Fibroblast of the aortic adventitia (primary cell): ENCODE measurements at regions not wholly inside any gene's neighbourhood (a gene's known extent, or its start where the extent isn't known, plus 50 kb on each side); places are given as distances from the start of the nearest gene placed in this dataset.
A peak's percentile ranks its signal among the peaks of the same experiment; 100 is the strongest.

Experiments used
- DNase-seq: peaks from one replicate; pipeline ENCODE4 v3.0.0-alpha.2; 2010; ENCODE audit warnings: low read depth
- H3K4me3 ChIP-seq: 2 replicates; pipeline ENCODE4 v1.5.1; 2011; ENCODE audit warnings: low read depth, mild to moderate bottlenecking, control low read depth, low read length, moderate library complexity
- TF ChIP-seq, protein P1 (sequence below): IDR thresholded peaks from 2 replicates; pipeline ENCODE4 v1.5.1; 2011; ENCODE audit warnings: mild to moderate bottlenecking, low read length, control low read depth, inconsistent platforms; ENCODE audit not compliant: insufficient read depth

DNA sequence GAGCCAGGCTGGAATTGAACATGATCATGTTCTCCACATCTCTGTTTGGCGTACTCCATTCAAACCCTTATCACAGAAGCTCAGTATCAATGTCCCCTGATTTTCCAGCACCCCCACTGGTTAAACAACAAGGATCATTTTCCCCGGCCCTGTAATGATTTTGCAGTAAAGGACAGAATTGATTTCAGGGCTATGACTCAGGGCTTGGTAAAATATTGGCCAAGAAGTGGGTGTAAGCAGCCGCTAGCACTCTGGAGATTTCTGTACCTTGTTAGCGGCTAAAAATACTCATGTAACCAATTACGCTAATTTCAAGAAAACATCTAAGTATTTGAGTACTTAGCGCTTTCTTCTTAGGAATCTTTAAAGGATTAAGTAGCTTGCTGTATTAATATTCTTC, 69.5 kb upstream of the FNDC3A start:
- H3K4me3 ChIP-seq = no peak overlapping the region
- no peak for DNase-seq
- TF ChIP-seq, protein P1, sequence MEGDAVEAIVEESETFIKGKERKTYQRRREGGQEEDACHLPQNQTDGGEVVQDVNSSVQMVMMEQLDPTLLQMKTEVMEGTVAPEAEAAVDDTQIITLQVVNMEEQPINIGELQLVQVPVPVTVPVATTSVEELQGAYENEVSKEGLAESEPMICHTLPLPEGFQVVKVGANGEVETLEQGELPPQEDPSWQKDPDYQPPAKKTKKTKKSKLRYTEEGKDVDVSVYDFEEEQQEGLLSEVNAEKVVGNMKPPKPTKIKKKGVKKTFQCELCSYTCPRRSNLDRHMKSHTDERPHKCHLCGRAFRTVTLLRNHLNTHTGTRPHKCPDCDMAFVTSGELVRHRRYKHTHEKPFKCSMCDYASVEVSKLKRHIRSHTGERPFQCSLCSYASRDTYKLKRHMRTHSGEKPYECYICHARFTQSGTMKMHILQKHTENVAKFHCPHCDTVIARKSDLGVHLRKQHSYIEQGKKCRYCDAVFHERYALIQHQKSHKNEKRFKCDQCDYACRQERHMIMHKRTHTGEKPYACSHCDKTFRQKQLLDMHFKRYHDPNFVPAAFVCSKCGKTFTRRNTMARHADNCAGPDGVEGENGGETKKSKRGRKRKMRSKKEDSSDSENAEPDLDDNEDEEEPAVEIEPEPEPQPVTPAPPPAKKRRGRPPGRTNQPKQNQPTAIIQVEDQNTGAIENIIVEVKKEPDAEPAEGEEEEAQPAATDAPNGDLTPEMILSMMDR = no peak

DNA sequence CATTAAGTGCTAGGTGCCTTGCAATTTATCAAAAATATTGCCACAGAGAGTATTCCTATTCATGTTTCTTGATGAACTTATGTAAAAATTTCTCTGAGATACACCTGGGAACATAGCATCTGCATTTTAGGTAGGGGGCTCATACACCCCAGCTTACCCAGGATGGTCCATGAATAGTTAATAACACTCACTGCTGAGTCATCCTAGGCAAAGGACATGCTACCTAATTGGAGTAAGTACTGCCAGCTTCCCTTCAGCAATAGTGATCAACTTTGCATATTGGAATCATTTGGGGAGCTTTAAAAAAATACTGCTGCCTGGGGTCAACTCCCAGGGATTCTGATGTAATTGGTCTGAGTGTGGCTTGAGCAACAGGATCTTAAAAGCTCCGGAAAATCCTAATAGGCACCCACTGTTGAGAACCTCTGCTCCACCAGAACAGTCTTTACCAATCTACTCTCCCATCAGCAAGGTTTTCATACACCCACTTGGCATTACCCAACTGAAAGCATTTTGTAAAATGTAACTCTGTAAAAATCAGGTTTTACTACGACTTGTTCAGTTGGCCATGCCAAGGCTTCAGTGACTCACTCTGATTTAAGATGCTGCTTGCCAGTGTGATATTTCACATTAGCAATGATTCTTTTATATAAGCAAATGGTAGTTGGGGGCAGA, 67.2 kb upstream of the FNDC3A start:
- peak; percentile 76 for DNase-seq
- no peak overlapping the region for H3K4me3 ChIP-seq
- TF ChIP-seq, protein P1 = no peak

DNA sequence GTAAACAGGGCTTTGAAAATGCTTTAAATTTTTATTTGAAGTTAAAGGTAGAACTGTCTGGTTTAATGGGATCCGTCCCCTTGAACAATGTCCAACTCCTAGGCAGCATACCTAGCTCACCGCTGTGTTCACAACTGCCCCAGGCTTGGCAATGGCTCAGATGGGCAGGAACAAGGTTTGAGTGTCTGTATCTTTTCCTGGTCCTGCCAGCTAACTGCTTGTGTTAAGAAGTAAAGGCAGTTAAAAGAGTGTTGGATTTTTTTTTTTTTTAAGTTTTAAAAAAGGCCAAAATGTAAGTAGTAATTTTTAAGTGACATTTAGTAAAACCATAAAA, 66.7 kb upstream of the FNDC3A start:
- no peak overlapping the region for H3K4me3 ChIP-seq
- TF ChIP-seq, protein P1 = no peak
- DNase-seq = no peak

DNA sequence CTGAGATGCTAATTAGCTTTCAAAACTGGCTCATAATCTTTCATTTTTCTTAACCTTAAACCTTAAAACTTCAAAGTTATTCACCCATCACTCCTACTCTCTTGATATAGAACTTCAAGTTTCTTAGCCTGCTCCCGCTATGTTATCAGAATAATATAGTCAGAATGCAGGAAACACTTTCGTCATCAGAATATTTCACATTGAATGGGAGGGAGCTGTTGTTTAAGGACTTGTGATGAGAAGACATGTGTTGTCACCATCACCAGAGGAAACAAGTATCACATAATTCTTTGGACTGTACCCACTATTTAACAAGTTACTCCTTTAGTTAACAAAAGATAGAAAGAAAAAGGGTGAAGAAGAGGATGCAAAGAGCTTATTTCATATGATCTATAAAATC, 65.0 kb upstream of the FNDC3A start:
- TF ChIP-seq, protein P1 = no peak
- no peak for DNase-seq
- no peak overlapping the region for H3K4me3 ChIP-seq

DNA sequence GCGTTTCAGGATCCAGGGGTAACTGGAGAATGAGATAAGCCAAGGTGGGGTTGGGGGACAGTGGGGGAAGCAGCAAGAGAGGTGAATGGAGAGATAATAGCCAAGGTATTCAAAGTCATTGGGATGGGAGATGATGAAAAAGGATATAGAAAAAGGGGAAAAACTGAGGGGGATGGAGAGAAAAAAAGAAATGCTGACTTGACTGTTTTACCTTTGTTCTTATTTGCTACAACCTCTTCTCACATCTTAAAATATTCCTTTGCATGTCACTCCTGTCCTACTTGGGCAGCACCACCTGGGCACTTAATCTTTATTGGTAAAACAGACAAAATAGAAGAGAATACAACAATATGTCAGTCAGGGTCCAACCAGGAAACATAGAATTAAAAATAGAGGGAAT, 56.0 kb upstream of the FNDC3A start:
- TF ChIP-seq, protein P1 = no peak
- H3K4me3 ChIP-seq = no peak overlapping the region
- DNase-seq = no peak

DNA sequence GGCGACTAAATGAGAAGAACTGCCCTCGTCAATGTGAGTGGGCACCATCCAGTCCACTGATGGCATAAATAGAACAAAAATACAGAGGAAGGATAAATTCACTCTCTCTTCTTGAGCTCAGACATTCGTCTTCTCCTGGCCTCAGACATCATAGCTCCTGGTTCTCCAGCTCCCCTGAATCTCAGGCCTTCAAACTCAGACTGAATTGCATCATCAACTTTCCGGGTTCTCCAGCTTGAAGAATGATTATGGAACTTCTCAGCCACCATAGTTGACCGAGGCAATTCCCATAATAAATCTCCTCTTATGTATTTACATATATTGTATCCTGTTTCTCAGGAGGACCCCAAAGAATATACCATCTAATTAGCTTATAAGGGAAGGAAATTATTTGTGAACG, 55.0 kb upstream of the FNDC3A start:
- no peak overlapping the region for H3K4me3 ChIP-seq
- TF ChIP-seq, protein P1 = no peak
- no peak for DNase-seq

DNA sequence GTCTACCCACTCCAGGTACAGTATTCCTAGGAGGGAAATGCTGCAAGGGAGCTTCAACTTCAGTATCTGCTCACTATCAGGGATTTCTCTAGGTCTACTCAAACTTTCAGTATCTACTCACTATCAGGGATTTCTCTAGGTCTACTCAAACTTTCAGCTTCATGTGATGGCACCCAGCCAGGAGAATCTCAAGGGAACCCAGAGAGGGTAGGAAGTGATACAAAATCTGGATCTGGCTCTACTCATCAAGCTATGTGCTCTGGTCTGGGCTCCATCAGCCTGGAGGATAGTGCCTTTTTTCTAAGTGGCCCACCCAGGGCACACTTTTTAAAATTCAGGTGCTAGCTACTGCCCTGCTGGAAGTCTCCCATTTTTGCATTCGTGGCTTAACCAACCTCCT, 52.3 kb upstream of the FNDC3A start:
- H3K4me3 ChIP-seq = no peak overlapping the region
- DNase-seq = peak; percentile 9
- TF ChIP-seq, protein P1 = no peak
